ENCODE measurements at regions not wholly inside any gene's neighbourhood (a gene's known extent, or its start where the extent isn't known, plus 50 kb on each side); places are given as distances from the start of the nearest gene placed in this dataset.

- ChIA-PET CTCF (interaction anchor here (0.7 to 1.8 kb wide), 14 partner anchors 9 to 120 kb away, joined by 3 to 6 read pairs (median 3); no protein-coding TSS in a partner anchor), POLR2A (interaction anchor here (1.5 kb wide), 1 partner anchor 113 kb away, joined by 4 read pairs; the partner anchor contains the start of genes ARV1 and TTC13)
- DNase-seq (ENCODE audit: unreplicated experiment): peak; percentile 79
- Mint-ChIP-seq H3K4me3 (ENCODE audit: unreplicated experiment) (no peak overlapping the region), H3K4me1 (ENCODE audit: insufficient read depth, unreplicated experiment) (peaks cover 4% of the 10 kb centered on the region), H3K36me3 (ENCODE audit: insufficient read depth, unreplicated experiment) (no peaks in the 10 kb centered on the region), H3K9me3 (ENCODE audit: unreplicated experiment) (no peaks in the 10 kb centered on the region), H3K27me3 (ENCODE audit: insufficient read depth, unreplicated experiment) (peaks cover 76% of the 10 kb centered on the region), H3K27ac (ENCODE audit: low read depth, unreplicated experiment) (no peak overlapping the region)
- intact Hi-C loops (cut with micrococcal nuclease): loop anchor here (1.0 to 10.0 kb wide), 5 partner anchors 63 to 460 kb away; no protein-coding TSS in a partner anchor
- TF ChIP-seq CTCF (IDR thresholded peaks at IDR 0.05; ENCODE audit: unreplicated experiment): peak; percentile 87
- BruUV-seq (replicated peaks): no TSS peak
Observed at GRCh38 chr1:231091831-231092301, 51.8 kb upstream of the FAM89A start.

- POLR2A ChIA-PET: no interaction called here
Observed at GRCh38 chr1:231091415-231091814, 51.4 kb upstream of the FAM89A start.

More at GRCh38 chr1:231091415-231091814, 51.4 kb upstream of the FAM89A start:
- intact Hi-C loops (cut with micrococcal nuclease): loop anchor here (10.0 kb wide), 1 partner anchor 63 kb away; no protein-coding TSS in a partner anchor
- Mint-ChIP-seq H3K4me3 (ENCODE audit: unreplicated experiment) (no peak overlapping the region), H3K4me1 (ENCODE audit: insufficient read depth, unreplicated experiment) (peaks cover 4% of the 10 kb centered on the region), H3K27ac (ENCODE audit: low read depth, unreplicated experiment) (no peak overlapping the region), H3K36me3 (ENCODE audit: insufficient read depth, unreplicated experiment) (no peaks in the 10 kb centered on the region), H3K27me3 (ENCODE audit: insufficient read depth, unreplicated experiment) (peaks cover 76% of the 10 kb centered on the region), H3K9me3 (ENCODE audit: unreplicated experiment) (no peaks in the 10 kb centered on the region)
- TF ChIP-seq CTCF (IDR thresholded peaks at IDR 0.05; ENCODE audit: unreplicated experiment): no peak
- CTCF ChIA-PET: interaction anchor here (0.5 to 1.8 kb wide), 10 partner anchors 10 to 419 kb away, joined by 3 to 6 read pairs (median 3); no protein-coding TSS in a partner anchor
- BruUV-seq (replicated peaks): no TSS peak
- no peak for DNase-seq (ENCODE audit: unreplicated experiment)
